RWPE1 (cell line): ENCODE measurements at regions not wholly inside any gene's neighbourhood (a gene's known extent, or its start where the extent isn't known, plus 50 kb on each side); places are given as distances from the start of the nearest gene placed in this dataset.
A peak's percentile ranks its signal among the peaks of the same experiment; 100 is the strongest.

Source experiments
- CTCF ChIA-PET: fragments of 350-600 bp; sonication (Branson Sonifier 250); formaldehyde crosslinking; extraction: SDS; loops from one replicate; lab custom pipeline; 2021; lab: Yijun Ruan, JAX
- POLR2A ChIA-PET: fragments of 400-600 bp; formaldehyde crosslinking; extraction: SDS; loops from one replicate; lab custom pipeline; 2020; ENCODE audit warnings: antibody characterized with exemption; ENCODE audit not compliant: low non-redundant PET; lab: Yijun Ruan, JAX
- DNase-seq: peaks from one replicate; pipeline ENCODE4 v3.0.0; 2012; ENCODE audit warnings: low spot score
- H3K27ac ChIP-seq: fragments of 450-650 bp; 2 replicates; pipeline ENCODE4 v1.5.1; 2017
- TF ChIP-seq, protein P1 (sequence below): fragments of 450-650 bp; conservative IDR thresholded peaks from 2 replicates; pipeline ENCODE4 v1.5.1; 2017; ENCODE audit warnings: low read depth, mild to moderate bottlenecking

- TF ChIP-seq, protein P1, sequence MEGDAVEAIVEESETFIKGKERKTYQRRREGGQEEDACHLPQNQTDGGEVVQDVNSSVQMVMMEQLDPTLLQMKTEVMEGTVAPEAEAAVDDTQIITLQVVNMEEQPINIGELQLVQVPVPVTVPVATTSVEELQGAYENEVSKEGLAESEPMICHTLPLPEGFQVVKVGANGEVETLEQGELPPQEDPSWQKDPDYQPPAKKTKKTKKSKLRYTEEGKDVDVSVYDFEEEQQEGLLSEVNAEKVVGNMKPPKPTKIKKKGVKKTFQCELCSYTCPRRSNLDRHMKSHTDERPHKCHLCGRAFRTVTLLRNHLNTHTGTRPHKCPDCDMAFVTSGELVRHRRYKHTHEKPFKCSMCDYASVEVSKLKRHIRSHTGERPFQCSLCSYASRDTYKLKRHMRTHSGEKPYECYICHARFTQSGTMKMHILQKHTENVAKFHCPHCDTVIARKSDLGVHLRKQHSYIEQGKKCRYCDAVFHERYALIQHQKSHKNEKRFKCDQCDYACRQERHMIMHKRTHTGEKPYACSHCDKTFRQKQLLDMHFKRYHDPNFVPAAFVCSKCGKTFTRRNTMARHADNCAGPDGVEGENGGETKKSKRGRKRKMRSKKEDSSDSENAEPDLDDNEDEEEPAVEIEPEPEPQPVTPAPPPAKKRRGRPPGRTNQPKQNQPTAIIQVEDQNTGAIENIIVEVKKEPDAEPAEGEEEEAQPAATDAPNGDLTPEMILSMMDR, result no peak
- ChIA-PET CTCF (interaction anchor here (0.6 to 0.9 kb wide), 2 partner anchors 273 to 275 kb away, joined by 3 to 4 read pairs; no protein-coding TSS in a partner anchor), POLR2A (no interaction called here)
- no peak for DNase-seq
- no peak overlapping the region for H3K27ac ChIP-seq
These were observed 200.0 kb downstream of the AASDHPPT start for GRCh38 chr11:106277484-106277883.

DNA sequence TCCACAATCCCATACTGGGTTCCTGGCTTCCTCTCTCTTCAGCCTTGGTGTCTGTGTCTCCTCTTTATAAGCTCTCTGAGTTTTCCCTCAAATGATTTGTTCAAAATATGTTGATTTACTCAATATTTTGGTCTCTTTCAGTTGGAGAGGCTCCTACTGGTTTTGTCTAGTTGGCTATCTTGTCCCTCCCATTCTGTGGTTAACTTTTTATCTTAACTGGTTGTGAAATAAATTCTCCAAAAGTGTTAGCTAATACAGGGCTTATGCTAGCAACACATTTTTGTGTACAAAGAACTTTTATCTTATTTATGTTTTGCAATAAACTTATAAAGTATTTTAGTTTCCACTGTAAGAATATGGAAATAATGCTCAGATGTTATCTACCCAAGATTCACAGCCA lies 200.9 kb downstream of the AASDHPPT start:
- ChIA-PET POLR2A (no interaction called here), CTCF (no interaction called here)
- H3K27ac ChIP-seq, result no peak overlapping the region
- TF ChIP-seq, protein P1, result no peak
- no peak for DNase-seq

DNA sequence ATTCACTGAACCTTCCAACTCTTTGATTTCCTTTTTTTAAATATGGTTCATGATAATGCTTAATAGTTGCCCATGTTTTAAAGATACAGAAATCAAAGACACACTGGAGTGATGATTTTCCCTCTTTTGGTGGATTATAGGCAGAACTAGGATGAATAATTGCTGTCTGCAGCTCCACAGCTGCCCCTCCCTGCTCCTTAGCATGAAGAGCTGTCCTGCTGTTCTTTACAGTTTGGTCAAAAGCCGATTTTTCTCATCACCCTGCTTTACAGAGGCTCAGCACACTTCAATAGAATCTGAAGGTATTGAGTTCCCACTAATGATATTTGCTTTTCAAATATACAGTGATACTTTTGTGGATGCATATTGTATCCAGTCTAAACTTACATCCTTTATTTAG lies 202.6 kb downstream of the AASDHPPT start:
- DNase-seq, result no peak
- TF ChIP-seq, protein P1, result no peak
- no peak overlapping the region for H3K27ac ChIP-seq
- CTCF ChIA-PET, result no interaction called here
- POLR2A ChIA-PET, result no interaction called here

DNA sequence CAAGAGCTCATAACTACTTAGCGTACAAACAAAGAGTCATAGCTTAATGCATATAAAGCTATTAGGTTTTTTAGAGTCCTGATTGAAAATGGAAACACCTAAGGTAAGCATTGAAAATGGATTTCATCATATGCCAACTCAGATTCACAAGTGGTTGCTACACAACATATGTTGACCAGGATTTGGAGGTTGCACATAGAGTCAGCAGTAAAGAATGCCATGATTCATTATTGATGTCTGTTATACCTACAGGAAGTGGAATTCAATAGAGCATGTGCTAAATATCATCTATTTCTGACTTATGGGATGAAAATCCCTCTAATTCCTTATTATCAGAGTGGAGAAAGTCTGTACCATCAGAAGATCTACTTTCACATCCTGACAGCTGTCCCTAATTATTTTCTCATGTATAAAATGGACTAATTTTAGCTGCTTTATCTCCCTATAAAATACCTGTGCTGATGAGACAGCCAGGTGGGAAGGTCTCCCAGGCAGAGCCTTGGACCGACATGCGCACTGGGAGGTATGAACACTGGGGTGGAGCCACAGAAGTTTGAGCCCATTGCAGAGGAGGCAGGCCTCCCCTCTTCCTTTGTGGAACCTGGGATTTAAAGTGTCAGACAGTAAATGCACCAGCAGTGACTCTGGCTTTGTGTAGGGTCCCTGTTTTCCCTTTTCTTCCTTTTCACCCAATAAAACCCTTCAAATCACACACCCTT lies 204.2 kb downstream of the AASDHPPT start:
- DNase-seq, result peak; percentile 79
- CTCF ChIA-PET, result no interaction called here
- POLR2A ChIA-PET, result no interaction called here
- TF ChIP-seq, protein P1, result no peak
- peak overlapping the region; percentile 81 for H3K27ac ChIP-seq

- ChIA-PET CTCF (interaction anchor here (1.0 kb wide), 1 partner anchor 32 kb away, joined by 6 read pairs; no protein-coding TSS in a partner anchor), POLR2A (no interaction called here)
- DNase-seq, result no peak
- no peak overlapping the region for H3K27ac ChIP-seq
- TF ChIP-seq, protein P1, result no peak
These were observed 209.5 kb downstream of the AASDHPPT start for GRCh38 chr11:106286881-106287504.

DNA sequence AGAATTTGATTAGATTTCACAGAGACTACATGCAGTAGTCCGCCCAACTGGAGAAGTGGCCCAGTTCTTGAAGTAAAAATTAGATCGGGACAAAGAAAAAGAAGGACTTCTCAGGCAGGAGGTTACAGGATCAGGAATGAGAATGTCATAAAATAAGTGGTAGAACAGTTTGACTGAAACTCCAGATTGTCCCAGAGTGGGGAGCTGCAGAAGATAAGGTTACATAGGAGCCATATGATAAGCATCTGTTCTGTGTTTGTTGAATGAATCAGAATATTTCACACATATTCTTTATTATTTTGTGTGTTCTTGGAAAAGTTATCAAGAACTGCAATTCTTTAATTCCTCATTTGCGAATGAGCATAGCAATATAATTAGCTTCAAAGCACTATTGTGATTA lies 210.6 kb downstream of the AASDHPPT start:
- TF ChIP-seq, protein P1, result no peak
- ChIA-PET POLR2A (no interaction called here), CTCF (no interaction called here)
- no peak overlapping the region for H3K27ac ChIP-seq
- no peak for DNase-seq
